Chondrocyte (in vitro differentiated cells): ENCODE measurements at regions not wholly inside any gene's neighbourhood (a gene's known extent, or its start where the extent isn't known, plus 50 kb on each side); places are given as distances from the start of the nearest gene placed in this dataset.

ENCODE experiments used
- DNase-seq: peaks from one replicate; pipeline ENCODE4 v3.0.0; 2021; ENCODE audit warnings: mixed read lengths, low spot score
- H3K27ac Mint-ChIP-seq: one replicate; pipeline ENCODE4 v1.8.0; 2021; ENCODE audit warnings: mild to moderate bottlenecking, moderate library complexity, mixed read lengths; ENCODE audit not compliant: unreplicated experiment
- H3K27me3 Mint-ChIP-seq: 2 replicates; pipeline ENCODE4 v1.8.0; 2021; ENCODE audit warnings: low read depth, mixed read lengths
- H3K36me3 Mint-ChIP-seq: 2 replicates; pipeline ENCODE4 v1.8.0; 2021; ENCODE audit warnings: low read depth, mixed read lengths
- H3K4me1 Mint-ChIP-seq: 2 replicates; pipeline ENCODE4 v1.8.0; 2021; ENCODE audit warnings: low read depth, mild to moderate bottlenecking, mixed read lengths
- H3K4me3 Mint-ChIP-seq: one replicate; pipeline ENCODE4 v1.8.0; 2021; ENCODE audit warnings: mild to moderate bottlenecking, moderate library complexity, mixed read lengths; ENCODE audit not compliant: unreplicated experiment
- H3K9me3 Mint-ChIP-seq: 2 replicates; pipeline ENCODE4 v1.8.0; 2021; ENCODE audit warnings: low read depth, mixed read lengths
- TF ChIP-seq, protein P1 (sequence below): fragments of 200-600 bp; sonication (generic); IDR thresholded peaks from 2 replicates; pipeline ENCODE4 v1.5.0; 2021; ENCODE audit warnings: antibody characterized with exemption, mild to moderate bottlenecking, moderate library complexity

DNA sequence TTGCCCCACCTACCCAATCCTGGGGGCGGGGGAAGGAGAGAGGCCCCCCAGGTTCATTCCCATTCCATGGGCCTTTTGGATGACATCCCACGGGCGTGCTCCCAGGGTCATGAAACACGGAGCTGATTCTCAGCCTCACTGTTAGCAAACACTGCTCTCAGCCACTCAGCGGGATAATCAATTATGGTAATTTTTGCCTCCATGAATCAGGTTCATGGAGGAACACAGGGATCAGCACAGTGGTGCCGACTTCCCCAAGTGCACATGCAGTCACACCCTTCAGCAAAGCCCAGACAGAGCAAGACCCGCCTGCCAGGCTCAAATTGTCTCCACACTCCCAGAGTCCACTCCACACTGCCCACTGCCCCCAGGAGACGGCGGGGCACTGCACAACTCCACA, 164.6 kb downstream of the ENGASE start:
- Mint-ChIP-seq H3K36me3 (no peaks in the 10 kb centered on the region), H3K4me1 (no peaks in the 10 kb centered on the region), H3K27me3 (peaks cover 34% of the 10 kb centered on the region), H3K4me3 (no peak overlapping the region), H3K27ac (no peak overlapping the region), H3K9me3 (no peaks in the 10 kb centered on the region)
- DNase-seq: no peak
- TF ChIP-seq, protein P1, sequence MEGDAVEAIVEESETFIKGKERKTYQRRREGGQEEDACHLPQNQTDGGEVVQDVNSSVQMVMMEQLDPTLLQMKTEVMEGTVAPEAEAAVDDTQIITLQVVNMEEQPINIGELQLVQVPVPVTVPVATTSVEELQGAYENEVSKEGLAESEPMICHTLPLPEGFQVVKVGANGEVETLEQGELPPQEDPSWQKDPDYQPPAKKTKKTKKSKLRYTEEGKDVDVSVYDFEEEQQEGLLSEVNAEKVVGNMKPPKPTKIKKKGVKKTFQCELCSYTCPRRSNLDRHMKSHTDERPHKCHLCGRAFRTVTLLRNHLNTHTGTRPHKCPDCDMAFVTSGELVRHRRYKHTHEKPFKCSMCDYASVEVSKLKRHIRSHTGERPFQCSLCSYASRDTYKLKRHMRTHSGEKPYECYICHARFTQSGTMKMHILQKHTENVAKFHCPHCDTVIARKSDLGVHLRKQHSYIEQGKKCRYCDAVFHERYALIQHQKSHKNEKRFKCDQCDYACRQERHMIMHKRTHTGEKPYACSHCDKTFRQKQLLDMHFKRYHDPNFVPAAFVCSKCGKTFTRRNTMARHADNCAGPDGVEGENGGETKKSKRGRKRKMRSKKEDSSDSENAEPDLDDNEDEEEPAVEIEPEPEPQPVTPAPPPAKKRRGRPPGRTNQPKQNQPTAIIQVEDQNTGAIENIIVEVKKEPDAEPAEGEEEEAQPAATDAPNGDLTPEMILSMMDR: no peak

DNA sequence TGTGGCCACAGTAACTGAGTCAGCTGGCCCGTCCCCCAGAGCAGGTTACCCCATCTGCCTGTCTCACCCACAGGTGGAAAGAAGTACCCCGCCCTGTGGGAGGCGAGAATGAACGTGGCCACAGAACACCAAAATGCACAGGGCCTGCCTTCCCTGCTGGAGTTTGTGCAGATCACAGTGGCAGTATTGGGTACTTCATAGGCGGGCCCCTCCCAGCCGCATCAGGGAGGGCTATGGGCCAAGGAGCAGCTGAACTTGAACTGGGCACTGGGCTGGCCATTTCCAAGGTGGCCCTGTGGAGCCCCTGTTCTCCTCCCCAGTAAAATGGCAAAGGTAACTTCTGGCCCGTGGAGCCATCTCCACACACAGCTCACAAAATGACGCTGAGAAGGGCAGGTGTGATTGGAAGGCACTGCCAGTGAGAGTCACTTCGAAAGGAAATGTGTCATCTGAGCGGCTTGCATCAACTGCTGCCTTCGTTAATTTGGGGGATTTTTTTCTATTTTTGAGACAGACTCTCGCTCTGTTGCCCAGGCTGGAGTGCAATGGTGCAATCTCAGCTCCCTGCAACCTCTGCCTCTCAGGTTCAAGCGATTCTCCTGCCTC, 162.9 kb downstream of the ENGASE start:
- peaks cover 7% of the 10 kb centered on the region for H3K9me3 Mint-ChIP-seq
- DNase-seq: no peak
- no peaks in the 10 kb centered on the region for H3K4me1 Mint-ChIP-seq
- H3K36me3 Mint-ChIP-seq: no peaks in the 10 kb centered on the region
- TF ChIP-seq, protein P1: no peak
- no peak overlapping the region for H3K27ac Mint-ChIP-seq
- H3K4me3 Mint-ChIP-seq: no peak overlapping the region
- peaks cover 31% of the 10 kb centered on the region for H3K27me3 Mint-ChIP-seq

DNA sequence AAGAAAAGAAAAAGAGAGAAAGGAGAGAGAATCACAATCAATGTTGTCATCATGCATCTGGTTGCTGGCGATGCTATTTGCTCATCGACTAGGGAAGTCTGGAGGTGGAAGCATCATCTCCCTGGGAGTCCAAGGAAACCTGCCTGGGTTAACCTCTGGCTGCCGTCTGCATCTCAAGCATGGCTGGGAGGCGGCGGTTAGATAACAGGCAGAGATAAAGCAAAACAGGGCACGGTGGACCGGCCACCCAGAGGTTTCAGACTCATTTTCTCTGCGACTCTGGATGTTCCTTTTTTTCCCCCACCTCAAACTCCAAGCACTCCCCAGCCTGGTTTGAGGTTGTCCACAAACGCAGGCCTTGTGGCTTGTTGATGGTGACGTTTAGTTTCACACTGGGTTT, 161.2 kb downstream of the ENGASE start:
- H3K27me3 Mint-ChIP-seq: peaks cover 34% of the 10 kb centered on the region
- TF ChIP-seq, protein P1: no peak
- H3K36me3 Mint-ChIP-seq: no peaks in the 10 kb centered on the region
- peaks cover 9% of the 10 kb centered on the region for H3K9me3 Mint-ChIP-seq
- no peak for DNase-seq
- no peaks in the 10 kb centered on the region for H3K4me1 Mint-ChIP-seq
- no peak overlapping the region for H3K27ac Mint-ChIP-seq
- no peak overlapping the region for H3K4me3 Mint-ChIP-seq

DNA sequence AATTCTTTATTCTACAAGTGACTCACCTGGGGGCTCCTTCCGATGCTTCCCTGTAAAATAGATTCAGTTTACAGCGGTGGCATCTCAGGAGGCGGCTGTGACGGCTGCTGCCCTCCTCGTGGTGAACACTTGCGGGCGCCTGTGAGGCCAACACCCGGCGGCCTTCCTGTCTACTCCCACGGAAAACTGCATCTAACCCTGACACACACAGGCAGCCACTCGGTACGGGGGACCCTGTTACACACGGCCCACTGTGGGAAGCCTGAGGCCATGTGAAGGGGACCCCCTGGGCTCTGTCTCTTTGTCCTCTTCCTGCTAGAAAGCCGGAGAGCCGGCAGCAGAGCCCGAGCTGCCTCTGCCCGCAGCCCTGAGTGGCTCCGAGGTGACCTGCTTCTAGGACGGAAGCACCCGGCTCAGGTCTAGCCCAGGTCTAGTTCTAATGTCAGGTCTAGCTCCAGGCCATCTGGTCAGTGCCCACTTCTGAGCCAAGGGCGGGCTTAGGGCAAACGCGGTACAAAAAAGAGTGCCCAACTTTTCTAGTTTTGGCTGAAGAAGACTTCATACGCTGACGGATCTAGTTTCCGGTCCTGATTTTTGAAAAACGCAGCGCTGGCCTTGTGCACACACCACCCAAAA, 159.4 kb downstream of the ENGASE start:
- Mint-ChIP-seq H3K36me3 (no peaks in the 10 kb centered on the region), H3K27ac (no peak overlapping the region), H3K4me3 (no peak overlapping the region), H3K27me3 (peaks cover 25% of the 10 kb centered on the region), H3K4me1 (no peaks in the 10 kb centered on the region), H3K9me3 (peaks cover 9% of the 10 kb centered on the region)
- TF ChIP-seq, protein P1: no peak
- no peak for DNase-seq

DNA sequence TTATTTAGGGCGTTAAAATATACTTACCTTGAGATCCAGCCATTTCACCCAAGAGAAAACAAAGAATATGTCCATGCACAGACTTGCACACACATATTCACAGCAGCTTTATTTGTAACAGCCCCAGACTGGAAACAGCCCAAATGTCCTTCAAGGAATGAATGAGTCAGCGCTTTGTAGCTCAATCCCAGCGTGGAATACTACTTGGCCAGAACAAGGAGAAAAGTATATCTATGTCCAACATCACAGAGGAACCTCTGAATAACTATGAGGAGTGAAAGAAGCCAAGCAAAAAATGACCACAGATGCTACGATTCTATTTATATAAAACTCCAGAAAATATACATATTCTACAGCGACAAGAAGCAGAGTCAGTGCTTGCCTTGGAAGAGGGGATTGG, 158.3 kb downstream of the ENGASE start:
- Mint-ChIP-seq H3K27me3 (peaks cover 20% of the 10 kb centered on the region), H3K9me3 (peaks cover 9% of the 10 kb centered on the region), H3K4me1 (no peaks in the 10 kb centered on the region), H3K27ac (no peak overlapping the region), H3K4me3 (no peak overlapping the region), H3K36me3 (no peaks in the 10 kb centered on the region)
- DNase-seq: no peak
- TF ChIP-seq, protein P1: no peak
